HepG2 (cell line): ENCODE measurements at regions not wholly inside any gene's neighbourhood (a gene's known extent, or its start where the extent isn't known, plus 50 kb on each side); places are given as distances from the start of the nearest gene placed in this dataset.

Source experiments
- ATAC-seq: fragments of 200-7000 bp; cut with Tn5 transposase; 3 replicates; pipeline ENCODE4 v1.9.1; 2020; ENCODE audit warnings: mild to moderate bottlenecking, moderate library complexity
- BruUV-seq: library from RNA; stranded (reverse); fragments of 400-500 nt; replicated peaks from 2 replicates; lab custom pipeline; 2021; lab: Mats Ljungman, UMichigan
- CTCF ChIA-PET: fragments of 300-600 bp; formaldehyde crosslinking; extraction: SDS; loops from one replicate; lab custom pipeline; 2021; ENCODE audit warnings: low total read pairs, inconsistent platforms, low intra/inter-chr PET ratio; lab: Yijun Ruan, JAX
- POLR2A ChIA-PET: fragments of 350-600 bp; sonication (Branson Sonifier 250); formaldehyde crosslinking; loops from one replicate; lab custom pipeline; 2020; ENCODE audit warnings: antibody characterized with exemption, inconsistent platforms; lab: Yijun Ruan, JAX
- DNase-seq: peaks from one replicate; pipeline ENCODE4 v3.0.0-alpha.2; 2015; ENCODE audit warnings: low spot score
- FAIRE-seq: peaks from 3 replicates; lab custom pipeline; 2011; peaks lifted over from hg19 to GRCh38; lab: Jason Lieb, UNC
- H2AFZ ChIP-seq: one replicate; pipeline ENCODE4 v1.6.1; 2011; ENCODE audit warnings: low read length, inconsistent platforms
- H3K27ac ChIP-seq: fragments of 300-600 bp; 3 replicates; pipeline ENCODE4 v1.8.0; 2011; ENCODE audit warnings: mixed run types, mild to moderate bottlenecking, mixed read lengths, low read length, inconsistent platforms; ENCODE audit not compliant: insufficient read depth; ENCODE audit errors: extremely low read length
- H3K27me3 ChIP-seq, 2 experiments: fragments of 200-600 bp in 1 of 2; 2 replicates in 1 of 2; 3 replicates in 1 of 2; pipeline versions ENCODE4 v1.6.0 to v1.8.0; 2011; ENCODE audit warnings: low read length in 2 of 2, mild to moderate bottlenecking in 2 of 2, moderate library complexity in 2 of 2, inconsistent platforms in 1 of 2; ENCODE audit not compliant: insufficient read depth in 2 of 2, control insufficient read depth in 1 of 2
- H3K36me3 ChIP-seq, 2 experiments: fragments of 200-600 bp in 1 of 2; replicated peaks in 1 of 2; 2 replicates in 1 of 2; 3 replicates in 1 of 2; pipeline versions ENCODE4 v1.5.1 to v1.8.0; 2011; ENCODE audit warnings: low read length in 2 of 2, inconsistent platforms in 1 of 2; ENCODE audit not compliant: insufficient read depth in 2 of 2, control insufficient read depth in 1 of 2
- H3K4me1 ChIP-seq: 2 replicates; pipeline ENCODE4 v1.5.1; 2012; ENCODE audit warnings: low read length, inconsistent platforms; ENCODE audit not compliant: insufficient read depth
- H3K4me2 ChIP-seq: 2 replicates; pipeline ENCODE4 v1.6.0; 2011; ENCODE audit warnings: low read depth, low read length, inconsistent platforms
- H3K4me3 ChIP-seq, 3 experiments: fragments of 200-600 bp in 1 of 3; sonication (generic), shearing (Covaris generic) in 1 of 3; replicated peaks in 1 of 3; 2 replicates each; pipeline ENCODE4 v1.5.1; 2011 to 2016; ENCODE audit warnings: low read length in 3 of 3, inconsistent platforms in 2 of 3, low read depth in 2 of 3, mild to moderate bottlenecking in 2 of 3, control low read depth in 1 of 3, mixed read lengths in 1 of 3; ENCODE audit not compliant: insufficient read depth in 1 of 3
- H3K79me2 ChIP-seq: one replicate; pipeline ENCODE4 v1.6.1; 2011; ENCODE audit warnings: low read length, inconsistent platforms; ENCODE audit not compliant: insufficient read depth
- H3K9ac ChIP-seq: 2 replicates; pipeline ENCODE4 v1.6.0; 2011; ENCODE audit warnings: mild to moderate bottlenecking, low read depth, low read length, inconsistent platforms; ENCODE audit not compliant: insufficient read depth
- H3K9me3 ChIP-seq: 2 replicates; pipeline ENCODE4 v1.5.1; 2012; ENCODE audit warnings: mild to moderate bottlenecking, low read length
- H4K20me1 ChIP-seq: 2 replicates; pipeline ENCODE4 v1.6.0; 2011; ENCODE audit warnings: inconsistent platforms, mild to moderate bottlenecking, low read length, moderate library complexity; ENCODE audit not compliant: insufficient read depth
- CHCHD3 ChIP-seq: sonication (generic); formaldehyde crosslinking; IDR thresholded peaks from 2 replicates; pipeline ENCODE4 v1.8.0; 2022; ENCODE audit warnings: mild to moderate bottlenecking, missing genetic modification reagents, moderate library complexity
- KDM5A ChIP-seq: fragments of 200-600 bp; sonication (generic); IDR thresholded peaks from 2 replicates; pipeline ENCODE4 v1.7.0; 2018; ENCODE audit warnings: antibody characterized with exemption, mild to moderate bottlenecking, low read length, borderline replicate concordance
- RARG ChIP-seq: sonication (generic); formaldehyde crosslinking; IDR thresholded peaks from 2 replicates; pipeline ENCODE4 v1.4.0; 2020; ENCODE audit warnings: low read depth, mild to moderate bottlenecking, missing genetic modification reagents
- SMARCE1 ChIP-seq: fragments of 450-650 bp; IDR thresholded peaks from 2 replicates; pipeline ENCODE4 v1.6.1; 2017; ENCODE audit warnings: borderline replicate concordance
- XBP1 ChIP-seq: sonication (generic); formaldehyde crosslinking; IDR thresholded peaks from 2 replicates; pipeline ENCODE4 v1.5.0; 2020; ENCODE audit warnings: missing genetic modification reagents
- ZBTB34 ChIP-seq: sonication (generic); formaldehyde crosslinking; IDR thresholded peaks from 2 replicates; pipeline ENCODE4 v1.8.0; 2022; ENCODE audit warnings: mild to moderate bottlenecking, missing genetic modification reagents
- ZFY ChIP-seq: sonication (generic); formaldehyde crosslinking; IDR thresholded peaks from 2 replicates; pipeline ENCODE4 v1.4.0; 2020; ENCODE audit warnings: missing genetic modification reagents
- ZNF580 ChIP-seq: IDR thresholded peaks from 2 replicates; pipeline ENCODE4 v1.6.1; 2016; ENCODE audit warnings: low read depth, borderline replicate concordance
- ZNF629 ChIP-seq: sonication (generic); formaldehyde crosslinking; conservative IDR thresholded peaks from 2 replicates; pipeline ENCODE4 v1.5.0; 2020; ENCODE audit warnings: missing genetic modification reagents
- WGBS: methylation state at CpG from one replicate; pipeline ENCODE4 v1.1.6; 2017; ENCODE audit warnings: low lambda C conversion rate; 5-methylcytosine and 5-hydroxymethylcytosine counted together
- in situ Hi-C: cut with HindIII; loops from 2 replicates; pipeline ENCODE4 v1.10.0; 2017; ENCODE audit warnings: low pct_unique_long_range_greater_than_20kb; ENCODE audit not compliant: extremely low pct_ligation_motif_present
- intact Hi-C: fragments of 100-400 bp; cut with micrococcal nuclease; formaldehyde crosslinking; loops from one replicate; pipeline ENCODE4 v1.10.0; 2022; ENCODE audit not compliant: unreplicated experiment

- TF ChIP-seq ZNF580 (CRISPR knock-in tag) (no peak), ZFY (CRISPR knock-in tag) (no peak), SMARCE1 (no peak), RARG (CRISPR knock-in tag) (no peak), CHCHD3 (CRISPR knock-in tag) (no peak)
Measured at GRCh38 chr12:111029732-111030131, 109.4 kb upstream of the MYL2 start (continued).

GRCh38 chr12:111029305-111029704 is 108.9 kb upstream of the MYL2 start:
- 45% methylated on average over 4 of the region's 4 CpGs for WGBS
- FAIRE-seq (no peak), ATAC-seq (no peak), DNase-seq (no peak)
- H3K79me2 ChIP-seq: no peaks in the 10 kb centered on the region
- no peak overlapping the region for H3K4me3 ChIP-seq
- H3K36me3 ChIP-seq: no peaks in the 10 kb centered on the region
- peaks cover 0 to 19% of the 10 kb centered on the region in 2 experiments; a peak in 3 of 5 replicates for H3K27me3 ChIP-seq
- BruUV-seq: no TSS peak
- H3K27ac ChIP-seq: no peak overlapping the region
- H4K20me1 ChIP-seq: no peaks in the 10 kb centered on the region
- ChIA-PET CTCF (no interaction called here), POLR2A (no interaction called here)
- no peak overlapping the region for H3K9ac ChIP-seq
- intact Hi-C loops: no loop called here
- in situ Hi-C loops: loop anchor here (5.0 kb wide), 1 partner anchor 268 kb away; no protein-coding TSS in a partner anchor
- no peaks in the 10 kb centered on the region for H3K4me1 ChIP-seq
- TF ChIP-seq ZBTB34 (CRISPR knock-in tag): no peak
- no peak for TF ChIP-seq XBP1
- no peak for TF ChIP-seq KDM5A
- TF ChIP-seq ZNF629 (CRISPR knock-in tag): peak; percentile 51; the same call in 1 of the 2 replicates
- H3K9me3 ChIP-seq: no peaks in the 10 kb centered on the region
- no peak overlapping the region for H2AFZ ChIP-seq
- no peak overlapping the region for H3K4me2 ChIP-seq
